Lung microvascular endothelial cell (primary cell): ENCODE measurements at regions not wholly inside any gene's neighbourhood (a gene's known extent, or its start where the extent isn't known, plus 50 kb on each side); places are given as distances from the start of the nearest gene placed in this dataset.
"Not testable (repeated sequence)": the region's sequence is repeated elsewhere in the genome, so short reads cannot be mapped to it uniquely, and the experiment has no call there.

Experiments
- DNase-seq, 2 donors: peaks; one replicate each; pipeline versions ENCODE4 v3.0.0 to v3.0.0-alpha.2; 2010; ENCODE audit warnings: low read depth in 2 of 2

GRCh38 chr17:21551081-21551881, 141.0 kb upstream of the KCNJ18 start:
- peak; percentile 87 to 88 for DNase-seq

GRCh38 chr17:21558921-21559320, 133.4 kb upstream of the KCNJ18 start:
- not testable (repeated sequence) for DNase-seq

GRCh38 chr17:21564262-21564661, 128.1 kb upstream of the KCNJ18 start:
- DNase-seq: no peak

- not testable (repeated sequence) for DNase-seq
Observed at GRCh38 chr17:21564757-21565156, 127.6 kb upstream of the KCNJ18 start.

- DNase-seq: not testable (repeated sequence)
Observed at GRCh38 chr17:21570427-21570826, 121.9 kb upstream of the KCNJ18 start.

GRCh38 chr17:21572148-21572547, 120.2 kb upstream of the KCNJ18 start:
- peak in 1 of 2 donors; percentile 9 for DNase-seq

- not testable (repeated sequence) for DNase-seq
Observed at GRCh38 chr17:21573271-21573960, 118.9 kb upstream of the KCNJ18 start.

GRCh38 chr17:21573961-21574610, 118.2 kb upstream of the KCNJ18 start:
- no peak for DNase-seq

- DNase-seq: not testable (repeated sequence)
Observed at GRCh38 chr17:21574611-21575255, 117.6 kb upstream of the KCNJ18 start.

- DNase-seq: peak in 1 of 2 donors; percentile 45
Observed at GRCh38 chr17:21578783-21579182, 113.5 kb upstream of the KCNJ18 start.

GRCh38 chr17:21592774-21593173, 99.5 kb upstream of the KCNJ18 start:
- no peak for DNase-seq

GRCh38 chr17:21593452-21594105, 98.7 kb upstream of the KCNJ18 start:
- DNase-seq: not testable (repeated sequence)

GRCh38 chr17:21595086-21595485, 97.2 kb upstream of the KCNJ18 start:
- no peak for DNase-seq

- DNase-seq: no peak
Observed at GRCh38 chr17:21602176-21602575, 90.1 kb upstream of the KCNJ18 start.

GRCh38 chr17:21603292-21603691, 89.0 kb upstream of the KCNJ18 start:
- DNase-seq: not testable (repeated sequence)

- not testable (repeated sequence) for DNase-seq
Observed at GRCh38 chr17:21611443-21611842, 80.9 kb upstream of the KCNJ18 start.

- DNase-seq: not testable (repeated sequence)
Observed at GRCh38 chr17:21612123-21613070, 79.9 kb upstream of the KCNJ18 start.

- no peak for DNase-seq
Observed at GRCh38 chr17:21613071-21613429, 79.3 kb upstream of the KCNJ18 start.

GRCh38 chr17:21626987-21627386, 65.3 kb upstream of the KCNJ18 start:
- DNase-seq: not testable (repeated sequence)
